HFFc6 (cell line): ENCODE measurements at regions not wholly inside any gene's neighbourhood (a gene's known extent, or its start where the extent isn't known, plus 50 kb on each side); places are given as distances from the start of the nearest gene placed in this dataset.

Experiments
- DNase-seq: peaks from one replicate; pipeline ENCODE4 v3.0.0-alpha.2; 2018
- H3K27ac Mint-ChIP-seq: 2 replicates; pipeline ENCODE4 v1.8.0; 2020; ENCODE audit warnings: mild to moderate bottlenecking, mixed read lengths
- H3K27me3 Mint-ChIP-seq: 2 replicates; pipeline ENCODE4 v1.8.0; 2021; ENCODE audit warnings: mild to moderate bottlenecking, moderate library complexity, mixed read lengths; ENCODE audit not compliant: insufficient read depth
- H3K36me3 Mint-ChIP-seq: 2 replicates; pipeline ENCODE4 v1.8.0; 2021; ENCODE audit warnings: low read depth, mixed read lengths
- H3K4me1 Mint-ChIP-seq: 2 replicates; pipeline ENCODE4 v1.8.0; 2020; ENCODE audit warnings: low read depth, mixed read lengths
- H3K4me3 Mint-ChIP-seq: 2 replicates; pipeline ENCODE4 v1.8.0; 2020; ENCODE audit warnings: mild to moderate bottlenecking, moderate library complexity, mixed read lengths
- H3K9me3 Mint-ChIP-seq: 2 replicates; pipeline ENCODE4 v1.8.0; 2020; ENCODE audit warnings: mild to moderate bottlenecking, mixed read lengths
- TF ChIP-seq, protein P1 (sequence below): fragments of 200-600 bp; sonication (generic); IDR thresholded peaks from 2 replicates; pipeline ENCODE4 v1.5.0; 2021; ENCODE audit warnings: antibody characterized with exemption, mild to moderate bottlenecking

DNA sequence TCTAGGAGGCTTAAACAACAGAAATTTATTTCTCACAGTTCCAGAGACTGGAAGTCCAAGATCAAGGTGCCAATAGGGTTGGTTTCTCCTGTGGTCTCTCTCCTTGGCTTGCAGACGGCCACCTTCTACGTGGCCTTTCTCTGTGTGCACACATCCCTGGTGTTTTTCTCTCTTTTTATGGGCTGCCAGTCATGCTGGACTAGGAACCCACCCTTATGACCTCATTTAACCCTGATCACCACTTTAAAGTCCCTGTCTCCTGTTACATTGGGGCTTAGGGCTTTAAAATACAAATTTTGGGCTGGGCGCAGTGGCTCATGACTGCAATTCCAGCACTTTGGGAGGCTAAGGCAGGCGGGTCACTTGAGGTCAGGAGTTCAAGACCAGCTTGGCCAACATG is 157.1 kb downstream of the TLE1 start:
- no peak for DNase-seq
- H3K4me3 Mint-ChIP-seq = no peak overlapping the region
- H3K27me3 Mint-ChIP-seq = no peaks in the 10 kb centered on the region; the same call in 1 of the 2 replicates
- TF ChIP-seq, protein P1, sequence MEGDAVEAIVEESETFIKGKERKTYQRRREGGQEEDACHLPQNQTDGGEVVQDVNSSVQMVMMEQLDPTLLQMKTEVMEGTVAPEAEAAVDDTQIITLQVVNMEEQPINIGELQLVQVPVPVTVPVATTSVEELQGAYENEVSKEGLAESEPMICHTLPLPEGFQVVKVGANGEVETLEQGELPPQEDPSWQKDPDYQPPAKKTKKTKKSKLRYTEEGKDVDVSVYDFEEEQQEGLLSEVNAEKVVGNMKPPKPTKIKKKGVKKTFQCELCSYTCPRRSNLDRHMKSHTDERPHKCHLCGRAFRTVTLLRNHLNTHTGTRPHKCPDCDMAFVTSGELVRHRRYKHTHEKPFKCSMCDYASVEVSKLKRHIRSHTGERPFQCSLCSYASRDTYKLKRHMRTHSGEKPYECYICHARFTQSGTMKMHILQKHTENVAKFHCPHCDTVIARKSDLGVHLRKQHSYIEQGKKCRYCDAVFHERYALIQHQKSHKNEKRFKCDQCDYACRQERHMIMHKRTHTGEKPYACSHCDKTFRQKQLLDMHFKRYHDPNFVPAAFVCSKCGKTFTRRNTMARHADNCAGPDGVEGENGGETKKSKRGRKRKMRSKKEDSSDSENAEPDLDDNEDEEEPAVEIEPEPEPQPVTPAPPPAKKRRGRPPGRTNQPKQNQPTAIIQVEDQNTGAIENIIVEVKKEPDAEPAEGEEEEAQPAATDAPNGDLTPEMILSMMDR = no peak
- H3K9me3 Mint-ChIP-seq = no peaks in the 10 kb centered on the region
- H3K36me3 Mint-ChIP-seq = no peaks in the 10 kb centered on the region
- H3K4me1 Mint-ChIP-seq = peaks cover 15% of the 10 kb centered on the region
- H3K27ac Mint-ChIP-seq = no peak overlapping the region

DNA sequence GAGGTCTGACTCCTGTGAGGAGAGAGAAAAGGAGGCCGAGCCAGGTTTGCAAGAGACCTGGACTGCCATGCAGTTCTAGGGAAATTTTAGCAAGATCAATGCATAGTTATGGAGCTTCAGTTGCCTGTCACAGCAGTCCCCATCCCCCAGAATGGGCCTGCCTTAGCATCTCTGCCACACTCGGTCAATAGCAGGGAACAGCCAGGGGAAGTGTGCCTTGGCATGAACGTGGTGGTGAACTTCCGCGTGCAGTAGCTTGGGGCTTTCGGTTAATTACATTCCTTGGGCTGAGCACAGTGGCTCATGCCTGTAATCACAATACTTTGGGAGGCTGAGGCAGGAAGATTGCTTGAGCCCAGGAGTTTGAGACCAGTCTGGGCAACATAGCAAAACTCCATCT is 157.8 kb downstream of the TLE1 start:
- DNase-seq = no peak
- H3K4me1 Mint-ChIP-seq = peaks cover 20% of the 10 kb centered on the region
- no peak overlapping the region for H3K4me3 Mint-ChIP-seq
- H3K27ac Mint-ChIP-seq = no peak overlapping the region
- H3K27me3 Mint-ChIP-seq = no peaks in the 10 kb centered on the region; the same call in 1 of the 2 replicates
- TF ChIP-seq, protein P1 = no peak
- H3K9me3 Mint-ChIP-seq = no peaks in the 10 kb centered on the region
- H3K36me3 Mint-ChIP-seq = no peaks in the 10 kb centered on the region

DNA sequence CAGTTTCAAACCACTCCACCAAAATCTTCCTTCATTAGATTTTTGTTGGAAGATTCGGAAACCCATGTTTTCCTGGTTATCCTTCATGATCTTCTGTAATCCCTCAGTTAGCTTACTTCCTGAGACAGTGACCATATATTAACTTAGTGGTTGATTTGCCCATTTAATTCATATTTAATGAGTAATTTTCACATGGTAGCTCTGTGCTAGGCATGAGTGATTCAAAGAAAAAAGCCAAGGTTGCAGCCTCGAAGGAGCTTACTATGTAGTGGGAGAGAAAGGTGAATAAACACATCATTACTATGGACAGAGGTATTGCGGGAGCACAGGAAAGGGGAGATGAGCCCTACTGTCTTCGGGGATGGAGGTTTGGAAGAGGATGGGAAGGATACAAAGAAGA is 158.5 kb downstream of the TLE1 start:
- DNase-seq = no peak
- H3K27me3 Mint-ChIP-seq = no peaks in the 10 kb centered on the region; the same call in 1 of the 2 replicates
- no peak overlapping the region for H3K4me3 Mint-ChIP-seq
- TF ChIP-seq, protein P1 = no peak
- no peaks in the 10 kb centered on the region for H3K36me3 Mint-ChIP-seq
- peaks cover 24% of the 10 kb centered on the region for H3K4me1 Mint-ChIP-seq
- H3K27ac Mint-ChIP-seq = no peak overlapping the region
- H3K9me3 Mint-ChIP-seq = no peaks in the 10 kb centered on the region

DNA sequence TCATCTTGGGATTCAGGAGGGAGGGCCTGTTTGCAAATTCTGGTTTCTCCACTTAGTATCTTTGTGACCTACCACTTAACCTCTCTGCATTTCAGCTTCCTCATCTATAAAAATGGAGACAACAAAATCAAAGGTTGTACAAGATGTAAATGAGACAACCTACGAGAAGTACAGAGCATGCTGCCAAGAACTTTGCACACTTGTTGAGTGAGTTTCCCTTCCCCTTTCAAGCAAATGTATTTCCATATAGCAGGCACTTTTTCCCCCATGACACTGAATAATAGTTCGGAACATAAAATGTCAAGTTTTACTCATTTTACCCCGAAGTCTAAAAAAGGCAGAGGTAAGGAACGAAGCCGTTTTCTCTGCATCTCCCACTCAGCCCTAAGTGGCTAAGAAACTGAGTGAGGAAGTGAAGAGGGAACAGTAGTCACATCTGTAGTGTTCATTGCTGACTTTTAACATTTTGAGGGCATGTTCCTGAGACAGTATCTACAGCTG is 159.0 kb downstream of the TLE1 start:
- H3K4me1 Mint-ChIP-seq = peaks cover 24% of the 10 kb centered on the region
- no peaks in the 10 kb centered on the region for H3K9me3 Mint-ChIP-seq
- H3K4me3 Mint-ChIP-seq = no peak overlapping the region
- H3K27me3 Mint-ChIP-seq = no peaks in the 10 kb centered on the region; the same call in 1 of the 2 replicates
- TF ChIP-seq, protein P1 = no peak
- no peaks in the 10 kb centered on the region for H3K36me3 Mint-ChIP-seq
- H3K27ac Mint-ChIP-seq = no peak overlapping the region
- DNase-seq = no peak

DNA sequence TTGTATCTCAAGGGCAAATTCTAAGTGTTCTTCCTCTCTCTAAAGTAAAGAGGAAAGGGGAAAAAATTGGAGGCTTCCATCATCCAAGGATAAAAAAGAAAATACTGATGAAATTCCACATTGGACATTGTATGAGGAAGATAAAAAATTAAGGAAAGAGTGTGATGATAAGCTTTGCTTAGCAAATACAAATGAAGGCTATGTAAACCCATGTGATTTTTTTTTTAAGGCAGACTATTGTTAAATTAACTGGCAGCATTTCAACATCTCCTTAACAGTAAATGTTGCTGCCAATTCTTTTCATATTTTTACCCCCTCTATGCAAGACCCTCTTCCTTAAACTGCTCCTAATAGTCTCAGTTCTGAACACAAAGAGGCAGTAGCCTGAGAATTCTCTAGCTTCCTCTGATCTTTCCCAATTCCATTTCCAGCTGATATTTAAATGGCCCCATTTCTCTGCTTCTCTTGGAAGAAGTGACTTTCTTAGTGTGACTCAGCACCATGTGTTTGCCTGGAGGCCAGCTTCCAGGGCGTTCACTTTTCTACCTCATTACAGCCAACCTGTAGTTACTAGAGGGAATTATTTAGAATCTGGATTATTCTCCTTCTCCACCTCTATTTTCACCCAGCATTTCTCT is 159.7 kb downstream of the TLE1 start:
- peak; percentile 39 for DNase-seq
- Mint-ChIP-seq H3K27ac (no peak overlapping the region), H3K4me1 (peaks cover 24% of the 10 kb centered on the region)

More for the DNA sequence above, 159.7 kb downstream of the TLE1 start:
- no peak overlapping the region for H3K4me3 Mint-ChIP-seq
- TF ChIP-seq, protein P1 = no peak
- no peaks in the 10 kb centered on the region for H3K36me3 Mint-ChIP-seq
- no peaks in the 10 kb centered on the region; the same call in 1 of the 2 replicates for H3K27me3 Mint-ChIP-seq
- no peaks in the 10 kb centered on the region for H3K9me3 Mint-ChIP-seq
